Activated T-cell treated with anti-CD3 and anti-CD28 coated beads, Interleukin-2, amount 50 U/mL, for 4 hours (primary cell): ENCODE measurements at regions not wholly inside any gene's neighbourhood (a gene's known extent, or its start where the extent isn't known, plus 50 kb on each side); places are given as distances from the start of the nearest gene placed in this dataset.

Experiments
- ATAC-seq, 2 donors: fragments of 200-7000 bp; cut with Tn5 transposase; one replicate each; pipeline ENCODE4 v1.10.0; 2021
- DNase-seq: peaks from one replicate; pipeline ENCODE4 v3.0.0-alpha.2; 2020
- H3K27me3 Mint-ChIP-seq: one replicate; pipeline ENCODE4 v1.8.0; 2021; ENCODE audit warnings: low read depth, mixed read lengths
- H3K36me3 Mint-ChIP-seq: one replicate; pipeline ENCODE4 v1.8.0; 2022; ENCODE audit warnings: mixed read lengths; ENCODE audit not compliant: insufficient read depth
- H3K4me1 Mint-ChIP-seq: one replicate; pipeline ENCODE4 v1.8.0; 2021; ENCODE audit warnings: low read depth, mixed read lengths
- H3K4me3 Mint-ChIP-seq: one replicate; pipeline ENCODE4 v1.8.0; 2021; ENCODE audit warnings: mild to moderate bottlenecking, moderate library complexity, mixed read lengths
- H3K9me3 Mint-ChIP-seq: one replicate; pipeline ENCODE4 v1.8.0; 2021; ENCODE audit warnings: mixed read lengths

DNA sequence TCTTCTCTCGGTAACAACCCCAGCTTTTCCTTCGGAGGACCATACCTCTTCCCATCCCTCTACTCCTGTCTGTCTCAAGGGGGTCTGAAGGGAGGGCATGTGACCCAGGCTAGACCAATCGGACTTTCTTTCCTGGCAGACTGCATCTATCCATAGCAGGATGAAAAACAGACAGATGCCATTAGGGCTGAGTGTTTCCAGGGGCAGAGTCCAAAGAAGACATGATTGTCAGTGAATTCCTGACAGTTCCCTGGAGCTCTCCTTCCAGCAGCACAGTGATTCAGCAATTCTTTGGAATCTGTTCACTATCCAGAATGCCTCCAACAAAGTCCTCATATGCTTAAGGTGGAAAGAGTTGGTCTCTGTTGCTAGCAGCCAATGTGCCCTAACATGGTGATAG is 189.8 kb downstream of the KCTD12 start:
- no peaks in the 10 kb centered on the region for H3K4me1 Mint-ChIP-seq
- H3K4me3 Mint-ChIP-seq: no peak overlapping the region
- no peaks in the 10 kb centered on the region for H3K9me3 Mint-ChIP-seq
- DNase-seq (no peak), ATAC-seq (no peak)
- H3K36me3 Mint-ChIP-seq: no peaks in the 10 kb centered on the region
- peaks cover 4% of the 10 kb centered on the region for H3K27me3 Mint-ChIP-seq

DNA sequence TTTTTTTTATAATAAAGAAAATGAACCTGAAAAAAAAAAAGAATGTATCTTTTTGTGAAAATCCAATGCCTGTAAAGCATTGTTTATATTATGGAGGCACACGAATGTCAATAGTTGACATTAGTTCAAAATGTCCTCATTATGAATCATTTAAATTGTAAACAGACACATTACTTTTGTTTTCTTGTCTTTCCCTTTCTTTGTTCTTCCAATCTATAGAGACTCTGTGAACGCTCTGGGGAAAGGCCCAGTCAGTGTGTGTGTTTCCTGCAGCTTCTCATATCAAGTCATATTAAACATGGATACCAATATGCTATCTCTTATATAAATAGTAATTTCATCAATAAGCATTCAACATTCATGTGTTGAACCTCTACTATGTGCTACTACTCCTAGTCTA is 193.1 kb downstream of the KCTD12 start:
- ATAC-seq: no peak
- Mint-ChIP-seq H3K4me1 (no peaks in the 10 kb centered on the region), H3K36me3 (no peaks in the 10 kb centered on the region), H3K4me3 (no peak overlapping the region), H3K9me3 (peaks cover 7% of the 10 kb centered on the region), H3K27me3 (peaks cover 3% of the 10 kb centered on the region)
- DNase-seq: no peak

DNA sequence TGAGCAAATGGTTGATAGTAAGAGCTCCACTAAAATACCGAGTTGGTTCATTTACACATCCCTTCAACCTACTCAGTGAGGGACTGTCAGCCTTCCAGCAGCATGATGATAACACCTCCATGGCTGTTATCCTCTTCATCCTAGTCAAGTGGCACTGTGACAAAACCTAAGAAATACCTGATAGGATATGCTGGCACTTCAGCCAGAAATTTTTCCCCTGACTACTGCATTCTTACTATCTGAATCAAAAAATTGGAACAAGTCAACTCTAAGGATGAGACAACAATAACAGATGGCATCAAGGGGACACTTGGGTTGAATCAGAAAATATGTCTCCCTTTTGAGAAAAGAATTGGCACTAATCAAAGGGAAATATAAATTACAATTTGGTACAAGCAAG is 193.9 kb downstream of the KCTD12 start:
- H3K4me1 Mint-ChIP-seq: no peaks in the 10 kb centered on the region
- ATAC-seq: no peak
- DNase-seq: no peak

DNA sequence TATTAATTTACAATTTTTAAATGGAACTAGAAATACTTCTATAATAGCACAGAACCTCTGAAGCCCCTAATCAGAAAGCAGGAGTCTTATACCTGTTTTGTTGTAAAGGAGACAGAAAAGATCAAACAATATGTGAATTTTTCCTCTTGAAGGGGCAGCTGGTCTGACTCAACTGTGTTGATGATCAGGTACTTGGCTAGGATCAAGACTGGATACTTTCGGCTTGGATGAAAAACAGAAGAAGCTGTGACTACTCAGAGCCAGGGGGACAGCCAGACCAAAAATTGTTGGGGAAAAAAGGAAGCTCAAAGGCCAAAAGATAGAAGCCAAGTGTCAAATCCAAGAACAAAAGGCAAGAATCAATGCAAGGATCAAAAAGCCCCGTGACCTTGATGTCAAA is 195.6 kb downstream of the KCTD12 start:
- Mint-ChIP-seq H3K9me3 (peaks cover 7% of the 10 kb centered on the region), H3K27me3 (peaks cover 3% of the 10 kb centered on the region), H3K4me1 (no peaks in the 10 kb centered on the region), H3K4me3 (no peak overlapping the region), H3K36me3 (no peaks in the 10 kb centered on the region)
- DNase-seq: no peak
- ATAC-seq: no peak

More for the DNA sequence above, 193.9 kb downstream of the KCTD12 start:
- peaks cover 3% of the 10 kb centered on the region for H3K27me3 Mint-ChIP-seq
- peaks cover 7% of the 10 kb centered on the region for H3K9me3 Mint-ChIP-seq
- H3K4me3 Mint-ChIP-seq: no peak overlapping the region
- H3K36me3 Mint-ChIP-seq: no peaks in the 10 kb centered on the region

DNA sequence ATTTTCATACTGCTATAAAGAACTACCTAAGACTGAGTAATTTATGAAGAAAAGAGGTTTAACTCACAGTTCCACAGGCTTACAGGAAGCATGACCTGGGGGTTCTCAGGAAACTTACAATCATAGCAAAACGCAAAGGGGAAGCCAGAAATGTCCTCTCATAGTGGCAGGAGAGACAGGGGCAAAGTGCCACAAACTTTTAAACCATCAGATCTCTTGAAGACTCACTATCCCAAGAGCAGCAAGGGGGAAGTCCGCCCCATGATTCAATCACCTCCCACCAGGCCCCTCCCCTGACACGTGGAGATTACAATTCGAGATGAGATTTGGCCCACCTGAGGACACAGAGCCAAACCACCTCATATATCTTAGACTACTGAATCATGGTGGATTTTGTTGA is 198.7 kb downstream of the KCTD12 start:
- no peak for ATAC-seq
- no peak for DNase-seq
- no peaks in the 10 kb centered on the region for H3K4me1 Mint-ChIP-seq

DNA sequence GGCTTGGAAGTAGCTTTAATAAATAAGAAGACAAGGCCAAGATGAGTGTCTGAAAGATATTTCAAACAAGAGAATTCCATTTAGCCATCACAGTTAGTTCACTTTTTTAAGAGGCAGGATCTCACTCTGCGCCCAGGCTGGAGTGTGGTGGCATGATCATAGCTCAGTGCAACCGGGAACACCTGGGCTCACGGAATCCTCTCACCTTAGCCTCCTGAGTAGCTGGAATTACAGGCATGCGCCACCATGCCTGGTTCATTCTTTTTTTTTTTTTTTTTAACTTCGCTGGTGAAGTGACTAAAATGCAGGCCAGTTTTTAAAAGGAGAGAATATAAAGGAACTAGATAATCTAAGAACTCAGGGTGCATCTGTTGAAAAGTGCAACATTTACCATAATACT is 200.3 kb downstream of the KCTD12 start:
- H3K36me3 Mint-ChIP-seq: no peaks in the 10 kb centered on the region
- no peak overlapping the region for H3K4me3 Mint-ChIP-seq
- ATAC-seq (no peak), DNase-seq (no peak)
- H3K4me1 Mint-ChIP-seq: no peaks in the 10 kb centered on the region
- peaks cover 7% of the 10 kb centered on the region for H3K9me3 Mint-ChIP-seq
- no peaks in the 10 kb centered on the region for H3K27me3 Mint-ChIP-seq

More for the DNA sequence above, 198.7 kb downstream of the KCTD12 start:
- Mint-ChIP-seq H3K36me3 (no peaks in the 10 kb centered on the region), H3K9me3 (peaks cover 7% of the 10 kb centered on the region), H3K4me3 (no peak overlapping the region), H3K27me3 (no peaks in the 10 kb centered on the region)

DNA sequence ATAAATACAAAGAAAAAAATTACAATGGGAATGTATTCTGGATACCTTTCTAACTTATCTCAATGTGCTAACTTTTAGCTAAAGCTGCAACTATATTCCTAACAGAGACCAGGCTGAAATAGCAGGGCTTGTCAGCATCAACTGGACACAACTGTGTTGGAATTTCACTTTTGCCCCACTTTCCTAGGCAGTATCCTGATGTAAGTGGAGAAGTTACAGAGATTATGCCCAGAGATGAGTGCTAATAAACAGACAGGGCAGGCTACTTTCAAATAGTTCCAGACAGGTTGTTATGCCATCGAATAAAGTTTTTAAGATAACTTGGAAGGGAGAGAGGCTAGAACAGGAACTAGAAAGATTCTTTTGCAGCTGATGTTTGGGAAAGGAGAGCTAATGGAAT is 201.9 kb downstream of the KCTD12 start:
- Mint-ChIP-seq H3K36me3 (no peaks in the 10 kb centered on the region), H3K27me3 (no peaks in the 10 kb centered on the region), H3K4me3 (no peak overlapping the region), H3K4me1 (no peaks in the 10 kb centered on the region), H3K9me3 (peaks cover 3% of the 10 kb centered on the region)
- no peak for ATAC-seq
- DNase-seq: no peak

DNA sequence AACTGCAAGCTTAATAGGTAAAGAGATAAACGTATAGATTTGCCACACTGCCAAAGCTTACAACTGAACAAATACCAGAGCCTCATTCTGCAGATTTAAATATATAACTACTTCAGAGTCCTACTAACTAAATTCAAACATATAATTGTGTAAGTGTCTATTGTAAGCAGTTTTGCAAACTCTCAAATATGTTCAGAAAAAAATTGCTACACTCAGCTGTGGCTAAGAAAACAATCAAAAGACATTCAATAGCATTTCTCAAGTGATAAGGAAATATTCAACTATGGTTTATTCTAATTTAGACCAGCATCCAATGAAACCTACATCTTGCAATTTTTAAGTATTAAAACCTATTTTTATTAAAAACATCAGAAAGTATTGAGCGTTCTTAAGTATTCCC is 202.4 kb downstream of the KCTD12 start:
- Mint-ChIP-seq H3K4me3 (no peak overlapping the region), H3K36me3 (no peaks in the 10 kb centered on the region), H3K4me1 (no peaks in the 10 kb centered on the region), H3K27me3 (no peaks in the 10 kb centered on the region), H3K9me3 (no peaks in the 10 kb centered on the region)
- DNase-seq: no peak
- no peak for ATAC-seq

DNA sequence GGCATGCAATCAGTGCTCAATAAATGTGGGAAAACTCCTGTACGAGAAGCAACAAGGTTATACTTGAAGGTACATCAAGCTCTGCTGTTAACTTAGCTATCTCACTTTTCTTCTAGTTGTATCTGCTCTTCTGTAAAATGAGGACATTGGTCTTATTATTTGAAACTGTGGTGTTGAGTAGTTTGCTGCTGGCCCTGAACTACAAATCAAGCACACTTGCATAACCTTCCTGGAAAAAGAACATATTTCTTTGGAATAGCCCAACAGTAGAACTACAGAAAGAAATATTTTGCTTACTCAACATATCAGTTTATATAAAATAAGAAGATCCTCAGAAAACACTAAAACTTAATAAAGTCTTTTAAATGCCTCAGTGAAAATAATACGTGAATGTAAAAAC is 203.0 kb downstream of the KCTD12 start:
- no peaks in the 10 kb centered on the region for H3K4me1 Mint-ChIP-seq
- H3K9me3 Mint-ChIP-seq: no peaks in the 10 kb centered on the region
- ATAC-seq (no peak), DNase-seq (no peak)
- no peaks in the 10 kb centered on the region for H3K27me3 Mint-ChIP-seq
- H3K4me3 Mint-ChIP-seq: no peak overlapping the region
- no peaks in the 10 kb centered on the region for H3K36me3 Mint-ChIP-seq

DNA sequence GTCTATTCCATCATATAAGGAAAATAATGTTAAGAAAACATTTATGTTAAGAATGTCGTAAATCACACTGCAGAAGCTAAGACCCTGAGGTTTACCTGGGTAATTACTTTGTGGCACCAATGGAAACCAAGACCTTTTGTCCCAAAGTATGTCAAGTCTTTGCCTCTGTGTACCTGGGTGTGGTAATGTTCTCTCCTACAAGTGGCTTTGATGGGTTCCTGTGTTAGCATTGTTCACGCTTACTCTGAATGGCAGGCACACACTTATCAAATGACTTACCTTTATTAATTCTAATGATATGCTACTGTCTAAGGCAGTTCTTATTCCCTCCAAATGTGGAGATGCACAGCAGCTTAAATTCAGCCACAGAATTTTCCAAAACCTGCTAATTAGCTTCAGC is 206.1 kb downstream of the KCTD12 start:
- no peaks in the 10 kb centered on the region for H3K36me3 Mint-ChIP-seq
- no peaks in the 10 kb centered on the region for H3K4me1 Mint-ChIP-seq
- no peak for DNase-seq
- ATAC-seq: no peak
- no peak overlapping the region for H3K4me3 Mint-ChIP-seq
- H3K9me3 Mint-ChIP-seq: no peaks in the 10 kb centered on the region
- no peaks in the 10 kb centered on the region for H3K27me3 Mint-ChIP-seq

DNA sequence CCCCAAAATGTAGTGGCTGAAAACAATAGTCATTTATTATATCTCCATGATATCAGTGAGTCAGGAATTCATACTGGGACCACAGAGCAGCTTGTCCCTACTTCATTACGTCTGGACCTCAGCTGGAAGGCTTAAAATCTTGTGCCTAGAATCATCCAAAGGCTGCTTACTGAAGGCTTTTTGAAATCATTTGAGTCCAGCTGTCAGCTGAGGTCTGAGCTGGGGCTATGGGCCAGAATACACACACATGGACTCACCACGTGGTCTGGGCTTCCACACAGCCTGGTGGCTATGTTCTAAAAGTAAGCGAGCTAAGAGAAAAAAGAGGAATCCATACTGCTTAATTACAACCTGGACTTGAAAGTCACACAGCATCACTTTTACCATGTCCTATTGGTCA is 209.2 kb downstream of the KCTD12 start:
- Mint-ChIP-seq H3K4me1 (no peaks in the 10 kb centered on the region), H3K36me3 (no peaks in the 10 kb centered on the region), H3K27me3 (peaks cover 6% of the 10 kb centered on the region), H3K4me3 (no peak overlapping the region), H3K9me3 (no peaks in the 10 kb centered on the region)
- ATAC-seq: no peak
- DNase-seq: no peak

DNA sequence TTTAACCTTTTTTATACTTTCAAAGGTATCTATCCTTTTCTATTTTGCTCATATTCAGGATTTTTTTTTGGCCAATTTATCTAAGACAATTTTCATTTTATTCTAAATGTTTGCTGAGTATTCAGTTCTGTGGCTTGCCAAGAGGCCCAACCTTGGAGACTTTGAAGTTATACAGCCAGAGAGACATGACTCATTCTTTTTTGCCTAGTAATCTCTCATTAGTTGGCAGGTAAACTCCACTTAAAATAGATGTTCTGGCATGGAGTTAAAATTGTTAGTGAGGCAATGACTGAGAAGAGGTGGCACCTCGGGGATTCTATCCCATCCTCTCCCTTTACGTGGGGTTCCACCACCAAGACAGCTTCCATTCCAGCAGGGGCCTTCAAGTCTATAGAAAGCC is 213.8 kb downstream of the KCTD12 start:
- ATAC-seq (no peak), DNase-seq (no peak)
- no peak overlapping the region for H3K4me3 Mint-ChIP-seq
- no peaks in the 10 kb centered on the region for H3K9me3 Mint-ChIP-seq
- no peaks in the 10 kb centered on the region for H3K36me3 Mint-ChIP-seq
- H3K4me1 Mint-ChIP-seq: no peaks in the 10 kb centered on the region
- peaks cover 6% of the 10 kb centered on the region for H3K27me3 Mint-ChIP-seq

DNA sequence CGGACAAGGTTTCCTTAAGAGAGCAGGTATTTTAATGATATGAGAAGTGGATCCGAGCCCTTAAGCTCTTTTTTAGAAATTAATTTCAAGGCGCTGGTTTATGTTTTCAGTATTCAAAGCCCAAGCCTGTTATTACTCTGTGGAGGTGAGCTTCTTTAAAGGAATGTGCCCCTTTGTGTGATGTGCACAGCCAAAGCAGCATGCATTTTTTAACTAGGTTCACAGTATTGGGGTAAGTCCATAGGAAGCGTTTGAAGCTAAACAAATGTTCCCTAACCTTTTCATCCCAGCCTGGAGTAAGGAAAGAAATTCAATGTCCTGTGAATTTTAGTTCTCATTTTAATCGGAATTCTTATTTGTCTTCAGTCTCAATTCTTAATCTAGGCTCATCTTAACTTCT is 217.5 kb downstream of the KCTD12 start:
- Mint-ChIP-seq H3K27me3 (peaks cover 3% of the 10 kb centered on the region), H3K4me3 (no peak overlapping the region), H3K9me3 (no peaks in the 10 kb centered on the region)

DNA sequence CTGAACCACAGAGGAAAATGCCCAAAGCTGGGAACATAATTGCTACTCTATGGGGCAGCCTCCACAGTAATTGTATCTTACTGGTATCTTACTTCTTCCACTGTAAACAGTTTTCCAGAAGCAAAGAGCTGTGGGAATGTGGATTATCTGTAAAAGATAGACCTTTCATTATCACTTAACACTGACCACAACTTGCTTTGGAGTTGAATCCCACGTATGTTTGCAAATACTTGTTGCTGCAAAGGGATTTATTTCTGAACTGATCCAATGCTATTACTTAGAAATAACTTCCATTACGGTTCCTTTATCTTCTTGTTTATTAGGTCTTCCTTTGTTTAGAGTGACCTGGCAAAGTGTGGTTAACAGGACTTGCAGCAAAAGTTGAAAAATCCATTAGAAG is 218.1 kb downstream of the KCTD12 start:
- H3K36me3 Mint-ChIP-seq: no peaks in the 10 kb centered on the region
- H3K27me3 Mint-ChIP-seq: no peaks in the 10 kb centered on the region
- no peaks in the 10 kb centered on the region for H3K9me3 Mint-ChIP-seq
- no peak for DNase-seq
- H3K4me1 Mint-ChIP-seq: no peaks in the 10 kb centered on the region
- ATAC-seq: no peak
- H3K4me3 Mint-ChIP-seq: no peak overlapping the region

More for the DNA sequence above, 217.5 kb downstream of the KCTD12 start:
- H3K36me3 Mint-ChIP-seq: no peaks in the 10 kb centered on the region
- ATAC-seq (no peak), DNase-seq (no peak)
- H3K4me1 Mint-ChIP-seq: no peaks in the 10 kb centered on the region

DNA sequence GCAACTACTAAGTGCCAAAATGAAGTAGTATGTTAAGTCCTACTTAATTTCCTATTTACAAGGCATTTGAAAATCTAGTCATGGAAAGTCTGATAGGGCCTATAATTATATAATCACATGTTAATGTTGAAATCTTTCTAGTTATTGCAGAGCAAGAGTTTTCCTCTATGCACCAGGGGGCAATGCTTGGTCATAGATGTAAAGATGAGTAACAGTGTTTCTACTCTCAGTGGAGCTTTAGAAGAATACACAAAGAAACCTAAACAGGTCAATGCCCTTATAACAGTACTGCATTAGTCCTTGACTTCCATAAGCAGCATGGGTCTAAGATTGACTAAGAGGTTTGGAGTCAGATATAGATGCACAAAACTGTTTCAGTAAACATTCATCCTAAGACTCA is 218.7 kb downstream of the KCTD12 start:
- H3K9me3 Mint-ChIP-seq: no peaks in the 10 kb centered on the region
- H3K4me1 Mint-ChIP-seq: no peaks in the 10 kb centered on the region
- DNase-seq: no peak
- no peaks in the 10 kb centered on the region for H3K27me3 Mint-ChIP-seq
- no peak overlapping the region for H3K4me3 Mint-ChIP-seq
- H3K36me3 Mint-ChIP-seq: no peaks in the 10 kb centered on the region
- no peak for ATAC-seq

DNA sequence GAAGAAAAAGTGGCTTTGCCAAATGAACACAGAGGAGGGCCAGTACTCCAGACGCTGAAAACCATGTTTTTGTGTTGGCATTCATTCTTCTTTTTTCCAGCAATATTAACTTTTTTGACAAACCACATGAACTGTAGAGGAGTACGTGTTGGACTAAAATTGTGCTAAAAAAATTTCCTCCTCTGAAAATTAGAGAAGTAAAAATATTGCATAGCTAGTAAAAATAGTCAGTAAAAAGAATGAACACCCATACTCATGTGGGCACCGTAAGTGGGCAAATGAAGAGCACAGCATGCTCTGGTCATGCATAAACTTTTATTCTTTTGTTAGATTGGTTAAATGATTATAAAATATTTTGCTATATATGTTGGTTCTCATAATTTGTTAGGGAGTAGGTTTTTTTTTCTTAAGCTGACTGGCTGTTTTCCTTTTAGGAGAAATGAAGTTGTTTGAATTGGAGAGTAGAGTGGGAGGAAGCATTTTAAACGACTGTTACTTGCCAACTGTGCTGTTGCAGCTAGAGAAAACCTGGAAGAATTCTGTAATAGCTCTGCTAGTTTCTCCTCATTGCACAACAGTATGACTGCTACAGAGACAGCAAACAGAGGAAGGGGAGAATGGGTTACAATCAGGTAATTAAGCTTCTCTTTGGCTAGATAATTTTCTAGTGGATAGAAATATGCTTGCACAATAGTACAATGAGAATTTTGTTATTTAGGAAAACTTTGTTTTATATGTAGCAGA is 222.4 kb downstream of the KCTD12 start:
- DNase-seq (no peak), ATAC-seq (no peak)
- H3K9me3 Mint-ChIP-seq: no peaks in the 10 kb centered on the region
- H3K4me1 Mint-ChIP-seq: no peaks in the 10 kb centered on the region
- H3K27me3 Mint-ChIP-seq: peaks cover 4% of the 10 kb centered on the region
- no peaks in the 10 kb centered on the region for H3K36me3 Mint-ChIP-seq
- no peak overlapping the region for H3K4me3 Mint-ChIP-seq
